Smooth muscle cell (in vitro differentiated cells): ENCODE measurements at regions not wholly inside any gene's neighbourhood (a gene's known extent, or its start where the extent isn't known, plus 50 kb on each side); places are given as distances from the start of the nearest gene placed in this dataset.

Experiments
- DNase-seq: peaks from one replicate; lab custom pipeline; 2025; ENCODE audit not compliant: unreplicated experiment; lab: John Stamatoyannopoulos, UW
- H2AFZ ChIP-seq: fragments of 200-600 bp; sonication (generic); 2 replicates; pipeline ENCODE4 v1.6.0; 2016; ENCODE audit warnings: antibody characterized with exemption, low read depth, mild to moderate bottlenecking
- H3F3A ChIP-seq: fragments of 200-600 bp; sonication (generic); 2 replicates; pipeline ENCODE4 v1.6.0; 2017; ENCODE audit warnings: antibody characterized with exemption, low read depth
- H3K27ac ChIP-seq: fragments of 200-600 bp; sonication (generic); 2 replicates; pipeline ENCODE4 v1.5.1; 2016; ENCODE audit warnings: low read depth, mild to moderate bottlenecking
- H3K27me3 ChIP-seq: fragments of 200-600 bp; sonication (generic); 2 replicates; pipeline ENCODE4 v1.6.1; 2016; ENCODE audit warnings: low read depth, mild to moderate bottlenecking
- H3K36me3 ChIP-seq: fragments of 200-600 bp; sonication (generic); 2 replicates; pipeline ENCODE4 v1.5.1; 2016; ENCODE audit warnings: low read depth
- H3K4me1 ChIP-seq: fragments of 200-600 bp; sonication (generic); 2 replicates; pipeline ENCODE4 v1.5.1; 2016; ENCODE audit warnings: low read depth
- H3K4me2 ChIP-seq: fragments of 200-600 bp; sonication (generic); 2 replicates; pipeline ENCODE4 v1.6.0; 2016; ENCODE audit warnings: mild to moderate bottlenecking
- H3K4me3 ChIP-seq: fragments of 200-600 bp; sonication (generic); 2 replicates; pipeline ENCODE4 v1.5.1; 2016; ENCODE audit warnings: mild to moderate bottlenecking
- H3K79me2 ChIP-seq: fragments of 200-600 bp; sonication (generic); 2 replicates; pipeline ENCODE4 v1.6.0; 2016; ENCODE audit warnings: low read depth, mild to moderate bottlenecking
- H3K9ac ChIP-seq: fragments of 200-600 bp; sonication (generic); 2 replicates; pipeline ENCODE4 v1.6.0; 2016; ENCODE audit warnings: low read depth
- H3K9me3 ChIP-seq: fragments of 200-600 bp; sonication (generic); replicated peaks from 2 replicates; pipeline ENCODE4 v1.5.1; 2016; ENCODE audit warnings: low read depth
- H4K20me1 ChIP-seq: fragments of 200-600 bp; sonication (generic); 2 replicates; pipeline ENCODE4 v1.6.0; 2016; ENCODE audit warnings: low read depth
- CTCF ChIP-seq: fragments of 200-600 bp; sonication (generic); IDR thresholded peaks from 2 replicates; pipeline ENCODE4 v1.5.1; 2017; ENCODE audit warnings: borderline replicate concordance, mild to moderate bottlenecking, antibody characterized with exemption; ENCODE audit not compliant: insufficient read depth, poor library complexity, severe bottlenecking
- whole genome bisulfite sequencing: methylation state at CpG from one replicate; pipeline ENCODE4 v1.1.7; 2016; ENCODE audit warnings: low lambda C conversion rate; 5-methylcytosine and 5-hydroxymethylcytosine counted together

GRCh38 chr4:136557396-136557795 lies 974.9 kb downstream of the PCDH18 start:
- no peak for TF ChIP-seq CTCF
- no peaks in the 10 kb centered on the region for H3K9me3 ChIP-seq
- no peaks in the 10 kb centered on the region for H3K4me1 ChIP-seq
- no peak overlapping the region for H2AFZ ChIP-seq
- H3K9ac ChIP-seq: no peak overlapping the region
- no peaks in the 10 kb centered on the region for H3K27me3 ChIP-seq
- no peak overlapping the region for H3K4me2 ChIP-seq
- H3K79me2 ChIP-seq: no peaks in the 10 kb centered on the region
- no peaks in the 10 kb centered on the region for H3K36me3 ChIP-seq
- no peak for DNase-seq
- H3K27ac ChIP-seq: no peak overlapping the region
- H3K4me3 ChIP-seq: no peak overlapping the region
- 90% methylated on average over 4 of the region's 4 CpGs for WGBS
- no peaks in the 10 kb centered on the region for H3F3A ChIP-seq
- no peaks in the 10 kb centered on the region for H4K20me1 ChIP-seq

GRCh38 chr4:136554033-136554432 lies 978.3 kb downstream of the PCDH18 start:
- no peaks in the 10 kb centered on the region for H3K27me3 ChIP-seq
- no peaks in the 10 kb centered on the region for H3K4me1 ChIP-seq
- H3K79me2 ChIP-seq: no peaks in the 10 kb centered on the region
- no peak for TF ChIP-seq CTCF
- no peak overlapping the region for H3K4me3 ChIP-seq
- H3K27ac ChIP-seq: no peak overlapping the region
- no peaks in the 10 kb centered on the region for H3F3A ChIP-seq
- no peaks in the 10 kb centered on the region for H3K9me3 ChIP-seq
- no peak for DNase-seq
- H3K36me3 ChIP-seq: no peaks in the 10 kb centered on the region
- H4K20me1 ChIP-seq: no peaks in the 10 kb centered on the region
- H3K4me2 ChIP-seq: no peak overlapping the region
- H3K9ac ChIP-seq: no peak overlapping the region
- H2AFZ ChIP-seq: no peak overlapping the region

- Histone ChIP-seq H3K9me3 (no peaks in the 10 kb centered on the region), H3K27me3 (no peaks in the 10 kb centered on the region), H3F3A (no peaks in the 10 kb centered on the region), H4K20me1 (no peaks in the 10 kb centered on the region), H3K4me2 (no peak overlapping the region), H3K9ac (no peak overlapping the region), H3K4me3 (no peak overlapping the region), H3K79me2 (no peaks in the 10 kb centered on the region), H3K4me1 (no peaks in the 10 kb centered on the region), H2AFZ (no peak overlapping the region), H3K36me3 (no peaks in the 10 kb centered on the region), H3K27ac (no peak overlapping the region)
- TF ChIP-seq CTCF: no peak
- 78% methylated on average over 1 of the region's 1 CpG for WGBS
- DNase-seq: no peak
Observed at GRCh38 chr4:136551753-136552152, 980.5 kb downstream of the PCDH18 start.

GRCh38 chr4:136540747-136541146 lies 991.5 kb downstream of the PCDH18 start:
- no peaks in the 10 kb centered on the region for H4K20me1 ChIP-seq
- H2AFZ ChIP-seq: no peak overlapping the region
- H3K4me3 ChIP-seq: no peak overlapping the region
- no peaks in the 10 kb centered on the region for H3F3A ChIP-seq
- H3K4me2 ChIP-seq: no peak overlapping the region
- H3K4me1 ChIP-seq: no peaks in the 10 kb centered on the region
- no peaks in the 10 kb centered on the region for H3K9me3 ChIP-seq
- no peaks in the 10 kb centered on the region for H3K79me2 ChIP-seq
- no peaks in the 10 kb centered on the region for H3K36me3 ChIP-seq
- no peak overlapping the region for H3K27ac ChIP-seq
- WGBS: 86% methylated on average over 2 of the region's 2 CpGs
- DNase-seq: no peak
- no peak overlapping the region for H3K9ac ChIP-seq
- no peak for TF ChIP-seq CTCF
- no peaks in the 10 kb centered on the region for H3K27me3 ChIP-seq
